ENCODE measurements at regions not wholly inside any gene's neighbourhood (a gene's known extent, or its start where the extent isn't known, plus 50 kb on each side); places are given as distances from the start of the nearest gene placed in this dataset.

GRCh38 chr3:116837483-116837882, 127.9 kb downstream of the TUSC7 start:
- no peak for DNase-seq
- Histone ChIP-seq H3K27me3 (no peaks in the 10 kb centered on the region), H3K4me1 (no peaks in the 10 kb centered on the region), H3K27ac (no peak overlapping the region), H3K4me3 (no peak overlapping the region), H3K36me3 (no peaks in the 10 kb centered on the region), H3K9me3 (no peaks in the 10 kb centered on the region)
- no peak for TF ChIP-seq EP300 (IDR thresholded peaks at IDR 0.05; ENCODE audit: low read depth)
- no peak for TF ChIP-seq POLR2A (IDR thresholded peaks at IDR 0.05)
- TF ChIP-seq POLR2AphosphoS5 (IDR thresholded peaks at IDR 0.05), result no peak
- TF ChIP-seq, protein P1, sequence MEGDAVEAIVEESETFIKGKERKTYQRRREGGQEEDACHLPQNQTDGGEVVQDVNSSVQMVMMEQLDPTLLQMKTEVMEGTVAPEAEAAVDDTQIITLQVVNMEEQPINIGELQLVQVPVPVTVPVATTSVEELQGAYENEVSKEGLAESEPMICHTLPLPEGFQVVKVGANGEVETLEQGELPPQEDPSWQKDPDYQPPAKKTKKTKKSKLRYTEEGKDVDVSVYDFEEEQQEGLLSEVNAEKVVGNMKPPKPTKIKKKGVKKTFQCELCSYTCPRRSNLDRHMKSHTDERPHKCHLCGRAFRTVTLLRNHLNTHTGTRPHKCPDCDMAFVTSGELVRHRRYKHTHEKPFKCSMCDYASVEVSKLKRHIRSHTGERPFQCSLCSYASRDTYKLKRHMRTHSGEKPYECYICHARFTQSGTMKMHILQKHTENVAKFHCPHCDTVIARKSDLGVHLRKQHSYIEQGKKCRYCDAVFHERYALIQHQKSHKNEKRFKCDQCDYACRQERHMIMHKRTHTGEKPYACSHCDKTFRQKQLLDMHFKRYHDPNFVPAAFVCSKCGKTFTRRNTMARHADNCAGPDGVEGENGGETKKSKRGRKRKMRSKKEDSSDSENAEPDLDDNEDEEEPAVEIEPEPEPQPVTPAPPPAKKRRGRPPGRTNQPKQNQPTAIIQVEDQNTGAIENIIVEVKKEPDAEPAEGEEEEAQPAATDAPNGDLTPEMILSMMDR (IDR thresholded peaks at IDR 0.05), result no peak
- intact Hi-C loops (cut with DNase I; ENCODE audit: low total_unique reads) (no loop called here), in situ Hi-C loops (cut with MboI; ENCODE audit: low pct_ligation_motif_present in 1 of 4, low pct_unique_long_range_greater_than_20kb in 1 of 4, low sequenced_read_pairs in 3 of 4) (no loop called here)
- 70 to 72% methylated on average over 3 of the region's 3 CpGs for WGBS, 2 donors (ENCODE audit: low coverage in 1 of 2)

GRCh38 chr3:116841003-116841735, 131.6 kb downstream of the TUSC7 start:
- no peak overlapping the region for H3K4me3 ChIP-seq
- no peak for TF ChIP-seq POLR2AphosphoS5 (IDR thresholded peaks at IDR 0.05)
- TF ChIP-seq, protein P1 (IDR thresholded peaks at IDR 0.05), result no peak
- TF ChIP-seq POLR2A (IDR thresholded peaks at IDR 0.05), result no peak
- TF ChIP-seq EP300 (IDR thresholded peaks at IDR 0.05; ENCODE audit: low read depth), result no peak
- no peaks in the 10 kb centered on the region for H3K9me3 ChIP-seq
- DNase-seq, result no peak
- intact Hi-C loops (cut with DNase I; ENCODE audit: low total_unique reads) (no loop called here), in situ Hi-C loops (cut with MboI; ENCODE audit: low pct_ligation_motif_present in 1 of 4, low pct_unique_long_range_greater_than_20kb in 1 of 4, low sequenced_read_pairs in 3 of 4) (no loop called here)
- WGBS, 2 donors (ENCODE audit: low coverage in 1 of 2), result 70 to 83% methylated on average over 6 of the region's 6 CpGs
- H3K27me3 ChIP-seq, result no peaks in the 10 kb centered on the region
- no peaks in the 10 kb centered on the region for H3K4me1 ChIP-seq
- no peak overlapping the region for H3K27ac ChIP-seq
- H3K36me3 ChIP-seq, result no peaks in the 10 kb centered on the region

GRCh38 chr3:116842254-116842957, 132.8 kb downstream of the TUSC7 start:
- intact Hi-C loops (cut with DNase I; ENCODE audit: low total_unique reads) (no loop called here), in situ Hi-C loops (cut with MboI; ENCODE audit: low pct_ligation_motif_present in 1 of 4, low pct_unique_long_range_greater_than_20kb in 1 of 4, low sequenced_read_pairs in 3 of 4) (no loop called here)
- WGBS, 2 donors (ENCODE audit: low coverage in 1 of 2), result 27 to 82% methylated on average over 1 to 2 of the region's 2 CpGs
- Histone ChIP-seq H3K27ac (no peak overlapping the region), H3K4me1 (no peaks in the 10 kb centered on the region), H3K27me3 (no peaks in the 10 kb centered on the region), H3K36me3 (no peaks in the 10 kb centered on the region), H3K9me3 (no peaks in the 10 kb centered on the region), H3K4me3 (no peak overlapping the region)
- DNase-seq, result no peak
- TF ChIP-seq POLR2AphosphoS5 (IDR thresholded peaks at IDR 0.05), result no peak
- TF ChIP-seq, protein P1 (IDR thresholded peaks at IDR 0.05), result no peak
- no peak for TF ChIP-seq EP300 (IDR thresholded peaks at IDR 0.05; ENCODE audit: low read depth)
- no peak for TF ChIP-seq POLR2A (IDR thresholded peaks at IDR 0.05)

DNA sequence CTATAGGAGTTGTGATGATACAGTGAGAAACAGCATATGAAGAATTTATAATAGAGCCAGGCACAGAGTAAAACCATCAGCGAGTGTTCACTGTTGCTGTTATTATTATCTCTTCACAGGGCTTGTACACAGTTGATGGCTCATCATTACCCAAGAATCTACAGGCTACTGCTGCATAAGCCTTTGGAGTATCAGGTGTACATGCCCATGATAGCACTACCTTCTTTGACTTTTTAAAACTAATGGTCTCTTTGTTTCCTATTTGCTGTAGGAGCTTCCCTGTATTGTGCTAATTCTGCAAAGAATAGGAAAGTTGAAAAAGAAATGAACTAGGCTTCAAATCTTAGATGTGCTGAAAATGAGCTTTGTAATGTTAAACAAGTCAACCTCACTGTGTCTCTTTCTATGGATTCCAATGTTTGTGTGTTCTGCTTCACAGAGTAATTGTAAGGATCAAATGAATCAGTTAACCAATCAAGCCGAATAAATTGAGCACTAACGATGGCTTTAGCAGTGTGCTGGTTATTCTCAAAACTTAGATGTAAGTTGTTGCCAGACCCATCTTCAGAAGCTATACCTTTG, 138.8 kb downstream of the TUSC7 start:
- Histone ChIP-seq H3K4me1 (no peaks in the 10 kb centered on the region), H3K9me3 (no peaks in the 10 kb centered on the region), H3K36me3 (no peaks in the 10 kb centered on the region), H3K27me3 (no peaks in the 10 kb centered on the region), H3K27ac (no peak overlapping the region), H3K4me3 (no peak overlapping the region)
- 69 to 83% methylated on average over 2 to 3 of the region's 3 CpGs for WGBS, 2 donors (ENCODE audit: low coverage in 1 of 2)
- in situ Hi-C loops (cut with MboI; ENCODE audit: low pct_ligation_motif_present in 1 of 4, low pct_unique_long_range_greater_than_20kb in 1 of 4, low sequenced_read_pairs in 3 of 4) (no loop called here), intact Hi-C loops (cut with DNase I; ENCODE audit: low total_unique reads) (no loop called here)
- TF ChIP-seq, protein P1 (IDR thresholded peaks at IDR 0.05), result no peak
- TF ChIP-seq POLR2AphosphoS5 (IDR thresholded peaks at IDR 0.05) (no peak), POLR2A (IDR thresholded peaks at IDR 0.05) (no peak)
- no peak for DNase-seq

Data from transverse colon (tissue), 4 donors.